WTC11 (cell line): ENCODE measurements at regions not wholly inside any gene's neighbourhood (a gene's known extent, or its start where the extent isn't known, plus 50 kb on each side); places are given as distances from the start of the nearest gene placed in this dataset.

Source experiments
- ATAC-seq: fragments of 200-7000 bp; cut with Tn5 transposase; 2 replicates; pipeline ENCODE4 v1.10.0; 2021; ENCODE audit warnings: mild to moderate bottlenecking, moderate library complexity
- CTCF ChIA-PET: fragments of 300-600 bp; sonication (Branson Sonifier 250); formaldehyde crosslinking; loops from one replicate; lab custom pipeline; 2021; ENCODE audit warnings: antibody characterized with exemption; lab: Charles Lee
- POLR2A ChIA-PET: fragments of 350-600 bp; sonication (Branson Sonifier 250); formaldehyde crosslinking; loops from one replicate; lab custom pipeline; 2021; ENCODE audit warnings: antibody characterized with exemption; lab: Charles Lee
- DNase-seq: peaks from one replicate; pipeline ENCODE4 v3.0.0; 2021; ENCODE audit warnings: low spot score
- H3K27ac Mint-ChIP-seq: 2 replicates; pipeline ENCODE4 v1.8.0; 2021; ENCODE audit warnings: mixed read lengths
- H3K27me3 Mint-ChIP-seq: 2 replicates; pipeline ENCODE4 v1.8.0; 2021; ENCODE audit warnings: low read depth, mild to moderate bottlenecking, moderate library complexity, mixed read lengths
- H3K36me3 Mint-ChIP-seq: 2 replicates; pipeline ENCODE4 v1.8.0; 2021; ENCODE audit warnings: mixed read lengths
- H3K4me1 Mint-ChIP-seq: 2 replicates; pipeline ENCODE4 v1.8.0; 2022; ENCODE audit warnings: mixed read lengths
- H3K4me3 Mint-ChIP-seq: 2 replicates; pipeline ENCODE4 v1.8.0; 2021; ENCODE audit warnings: mild to moderate bottlenecking, moderate library complexity, mixed read lengths
- H3K9me3 Mint-ChIP-seq: 2 replicates; pipeline ENCODE4 v1.8.0; 2021; ENCODE audit warnings: mixed read lengths
- ARID4B ChIP-seq: sonication (generic); formaldehyde crosslinking; IDR thresholded peaks from 2 replicates; pipeline ENCODE4 v1.8.0; 2023; ENCODE audit warnings: missing genetic modification reagents, mild to moderate bottlenecking, borderline replicate concordance
- ATF3 ChIP-seq: sonication (generic); formaldehyde crosslinking; conservative IDR thresholded peaks from 2 replicates; pipeline ENCODE4 v1.8.1; 2022; ENCODE audit warnings: mild to moderate bottlenecking, missing genetic modification reagents
- ATF6 ChIP-seq: sonication (generic); formaldehyde crosslinking; IDR thresholded peaks from 2 replicates; pipeline ENCODE4 v1.8.1; 2023; ENCODE audit warnings: mild to moderate bottlenecking, missing genetic modification reagents
- CDX4 ChIP-seq: fragments of 250-450 bp; sonication (Bioruptor Pico); IDR thresholded peaks from 2 replicates; pipeline ENCODE4 v1.9.0; 2021; ENCODE audit warnings: moderate library complexity, mild to moderate bottlenecking, inconsistent platforms, borderline replicate concordance
- CREM ChIP-seq: sonication (generic); formaldehyde crosslinking; IDR thresholded peaks from 2 replicates; pipeline ENCODE4 v1.8.1; 2022; ENCODE audit warnings: mild to moderate bottlenecking, missing genetic modification reagents, moderate library complexity
- CTCF ChIP-seq: fragments of 200-600 bp; IDR thresholded peaks from 2 replicates; pipeline ENCODE4 v1.8.0; 2022; ENCODE audit warnings: antibody characterized with exemption
- ESRRA ChIP-seq: sonication (generic); formaldehyde crosslinking; IDR thresholded peaks from 2 replicates; pipeline ENCODE4 v1.8.1; 2022; ENCODE audit warnings: mild to moderate bottlenecking, missing genetic modification reagents, borderline replicate concordance
- KAT7 ChIP-seq: sonication (generic); formaldehyde crosslinking; IDR thresholded peaks from 2 replicates; pipeline ENCODE4 v1.8.1; 2023; ENCODE audit warnings: missing genetic modification reagents, mild to moderate bottlenecking, borderline replicate concordance
- MAX ChIP-seq: sonication (generic); formaldehyde crosslinking; IDR thresholded peaks from 2 replicates; pipeline ENCODE4 v1.8.0; 2022; ENCODE audit warnings: mild to moderate bottlenecking, missing genetic modification reagents
- MLX ChIP-seq: sonication (generic); formaldehyde crosslinking; IDR thresholded peaks from 2 replicates; pipeline ENCODE4 v1.8.1; 2023; ENCODE audit warnings: mild to moderate bottlenecking, missing genetic modification reagents, moderate library complexity
- MXD4 ChIP-seq: fragments of 250-450 bp; sonication (Bioruptor Pico); IDR thresholded peaks from 2 replicates; pipeline ENCODE4 v1.8.0; 2021; ENCODE audit warnings: mild to moderate bottlenecking, moderate library complexity, borderline replicate concordance
- NFYB ChIP-seq: sonication (generic); formaldehyde crosslinking; conservative IDR thresholded peaks from 2 replicates; pipeline ENCODE4 v1.8.0; 2022; ENCODE audit warnings: low read depth, missing genetic modification reagents
- NR2C2 ChIP-seq: sonication (generic); formaldehyde crosslinking; IDR thresholded peaks from 2 replicates; pipeline ENCODE4 v1.8.0; 2022; ENCODE audit warnings: mild to moderate bottlenecking, missing genetic modification reagents
- SMAD4 ChIP-seq: sonication (generic); formaldehyde crosslinking; IDR thresholded peaks from 2 replicates; pipeline ENCODE4 v1.8.0; 2022; ENCODE audit warnings: mild to moderate bottlenecking, missing genetic modification reagents
- SP1 ChIP-seq: sonication (generic); formaldehyde crosslinking; conservative IDR thresholded peaks from 2 replicates; pipeline ENCODE4 v1.8.1; 2022; ENCODE audit warnings: missing genetic modification reagents
- TEAD1 ChIP-seq: sonication (generic); formaldehyde crosslinking; IDR thresholded peaks from 2 replicates; pipeline ENCODE4 v1.8.0; 2022; ENCODE audit warnings: mild to moderate bottlenecking, missing genetic modification reagents
- ZNF263 ChIP-seq: sonication (generic); formaldehyde crosslinking; IDR thresholded peaks from 2 replicates; pipeline ENCODE4 v1.8.1; 2022; ENCODE audit warnings: low read depth, mild to moderate bottlenecking, moderate library complexity, missing genetic modification reagents
- ZNF281 ChIP-seq: sonication (generic); formaldehyde crosslinking; IDR thresholded peaks from 2 replicates; pipeline ENCODE4 v1.8.0; 2023; ENCODE audit warnings: mild to moderate bottlenecking, missing genetic modification reagents
- ZNF317 ChIP-seq: sonication (generic); formaldehyde crosslinking; IDR thresholded peaks from 2 replicates; pipeline ENCODE4 v1.8.1; 2023; ENCODE audit warnings: low read depth, mild to moderate bottlenecking, moderate library complexity, missing genetic modification reagents, borderline replicate concordance

- ChIA-PET POLR2A (no interaction called here), CTCF (no interaction called here)
- Mint-ChIP-seq H3K9me3 (peaks cover 1% of the 10 kb centered on the region), H3K4me3 (no peak overlapping the region), H3K36me3 (no peaks in the 10 kb centered on the region), H3K27ac (no peak overlapping the region), H3K27me3 (no peaks in the 10 kb centered on the region), H3K4me1 (peaks cover 2% of the 10 kb centered on the region; the same call in 1 of the 2 replicates)
- TF ChIP-seq NR2C2 (CRISPR knock-in tag) (no peak), ZNF263 (no peak), MLX (CRISPR knock-in tag) (no peak), MXD4 (CRISPR knock-in tag) (no peak)
- no peak for DNase-seq
- ATAC-seq, result no peak
Measured at GRCh38 chr9:22919423-22919822, 472.8 kb downstream of the DMRTA1 start.

GRCh38 chr9:22921742-22922141 lies 475.1 kb downstream of the DMRTA1 start:
- Mint-ChIP-seq H3K27ac (no peak overlapping the region), H3K4me1 (peaks cover 2% of the 10 kb centered on the region; the same call in 1 of the 2 replicates), H3K9me3 (no peaks in the 10 kb centered on the region), H3K27me3 (no peaks in the 10 kb centered on the region), H3K36me3 (no peaks in the 10 kb centered on the region), H3K4me3 (no peak overlapping the region)
- DNase-seq, result no peak
- ATAC-seq, result no peak
- POLR2A ChIA-PET, result interaction anchor here (0.6 kb wide), 1 partner anchor 56 kb away, joined by 4 read pairs; no protein-coding TSS in a partner anchor
- CTCF ChIA-PET, result no interaction called here
- TF ChIP-seq ESRRA (CRISPR knock-in tag) (no peak), ZNF281 (CRISPR knock-in tag) (no peak), SMAD4 (CRISPR knock-in tag) (no peak), CDX4 (CRISPR knock-in tag) (no peak), NFYB (CRISPR knock-in tag) (no peak)

- no peaks in the 10 kb centered on the region for H3K9me3 Mint-ChIP-seq
- ChIA-PET CTCF (no interaction called here), POLR2A (interaction anchor here (0.6 kb wide), 1 partner anchor 57 kb away, joined by 4 read pairs; no protein-coding TSS in a partner anchor)
- no peak overlapping the region for H3K27ac Mint-ChIP-seq
- no peaks in the 10 kb centered on the region for H3K27me3 Mint-ChIP-seq
- peaks cover 2% of the 10 kb centered on the region; the same call in 1 of the 2 replicates for H3K4me1 Mint-ChIP-seq
- ATAC-seq, result no peak
- no peaks in the 10 kb centered on the region for H3K36me3 Mint-ChIP-seq
- DNase-seq, result no peak
- H3K4me3 Mint-ChIP-seq, result no peak overlapping the region
- TF ChIP-seq SP1 (CRISPR knock-in tag) (no peak), KAT7 (CRISPR knock-in tag) (no peak), ATF6 (CRISPR knock-in tag) (no peak), TEAD1 (CRISPR knock-in tag) (no peak), MAX (CRISPR knock-in tag) (no peak), ZNF317 (CRISPR knock-in tag) (no peak), ATF3 (CRISPR knock-in tag) (no peak), CTCF (no peak), CREM (CRISPR knock-in tag) (no peak), ARID4B (CRISPR knock-in tag) (no peak)
Measured at GRCh38 chr9:22922222-22922621, 475.6 kb downstream of the DMRTA1 start.
